Breast epithelium (tissue), 4 donors: ENCODE measurements at regions not wholly inside any gene's neighbourhood (a gene's known extent, or its start where the extent isn't known, plus 50 kb on each side); places are given as distances from the start of the nearest gene placed in this dataset.

Source experiments
- DNase-seq, 2 donors: peaks; one replicate each; pipeline ENCODE4 v3.0.0-alpha.2; 2019; ENCODE audit warnings: low spot score in 2 of 2
- H3K27ac ChIP-seq, 2 donors: fragments of 200-600 bp; sonication (generic) in 1 of 2; one replicate each; pipeline ENCODE4 v1.5.1; 2016 to 2019; ENCODE audit warnings: mild to moderate bottlenecking in 1 of 2
- H3K27me3 ChIP-seq, 2 donors: fragments of 200-600 bp; sonication (generic) in 1 of 2; one replicate each; pipeline versions ENCODE4 v1.5.1 to v1.6.0; 2017 to 2019; ENCODE audit warnings: control low read depth in 1 of 2, mild to moderate bottlenecking in 1 of 2
- H3K36me3 ChIP-seq: fragments of 200-600 bp; one replicate; pipeline ENCODE4 v1.5.1; 2019
- H3K4me1 ChIP-seq, 2 donors: fragments of 200-600 bp; sonication (generic); one replicate each; pipeline ENCODE4 v1.5.1; 2016 to 2019; ENCODE audit warnings: control low read depth in 1 of 2
- H3K4me3 ChIP-seq, 3 donors: fragments of 200-600 bp; sonication (generic); 1 replicate in 2 of 3; 2 replicates in 1 of 3; pipeline ENCODE4 v1.5.1; 2016 to 2019; ENCODE audit warnings: mild to moderate bottlenecking in 3 of 3, moderate library complexity in 2 of 3
- H3K9me3 ChIP-seq, 2 donors: fragments of 200-600 bp; sonication (generic) in 1 of 2; one replicate each; pipeline ENCODE4 v1.5.1; 2016 to 2019; ENCODE audit warnings: control low read depth in 1 of 2
- CTCF ChIP-seq, 3 donors: fragments of 450-650 bp; IDR thresholded peaks; one replicate each; pipeline ENCODE4 v1.5.1; 2016 to 2017; ENCODE audit warnings: antibody characterized with exemption in 3 of 3, mild to moderate bottlenecking in 3 of 3, moderate library complexity in 3 of 3
- POLR2A ChIP-seq: fragments of 450-650 bp; IDR thresholded peaks from one replicate; pipeline ENCODE4 v1.6.1; 2016; ENCODE audit warnings: antibody characterized with exemption, mild to moderate bottlenecking, moderate library complexity
- POLR2AphosphoS5 ChIP-seq, 3 donors: sonication (generic); formaldehyde crosslinking; IDR thresholded peaks; one replicate each; pipeline ENCODE4 v1.6.1; 2017; ENCODE audit warnings: antibody characterized with exemption in 3 of 3
- intact Hi-C: fragments of 100-400 bp; cut with DNase I; formaldehyde crosslinking; loops from one replicate; pipeline ENCODE4 v1.15.1; 2023; ENCODE audit warnings: low total_unique reads

GRCh38 chr14:55927028-55927427, 191.2 kb upstream of the PELI2 start:
- H3K4me1 ChIP-seq = no peaks in the 10 kb centered on the region
- H3K36me3 ChIP-seq = no peaks in the 10 kb centered on the region
- DNase-seq = no peak
- H3K4me3 ChIP-seq = no peak overlapping the region
- no peaks in the 10 kb centered on the region for H3K9me3 ChIP-seq
- intact Hi-C loops = loop anchor here (2.0 kb wide), 1 partner anchor 56 kb away; no protein-coding TSS in a partner anchor
- no peaks in the 10 kb centered on the region for H3K27me3 ChIP-seq
- no peak overlapping the region for H3K27ac ChIP-seq
- TF ChIP-seq POLR2AphosphoS5 (IDR thresholded peaks at IDR 0.05) = no peak
- no peak for TF ChIP-seq CTCF (IDR thresholded peaks at IDR 0.05)
- no peak for TF ChIP-seq POLR2A

GRCh38 chr14:55928276-55928675, 189.9 kb upstream of the PELI2 start:
- Histone ChIP-seq H3K27me3 (no peaks in the 10 kb centered on the region), H3K36me3 (no peaks in the 10 kb centered on the region), H3K9me3 (no peaks in the 10 kb centered on the region), H3K4me3 (no peak overlapping the region), H3K27ac (no peak overlapping the region), H3K4me1 (no peaks in the 10 kb centered on the region)
- intact Hi-C loops = no loop called here
- TF ChIP-seq CTCF (IDR thresholded peaks at IDR 0.05) (no peak), POLR2AphosphoS5 (IDR thresholded peaks at IDR 0.05) (no peak), POLR2A (no peak)
- no peak for DNase-seq

DNA sequence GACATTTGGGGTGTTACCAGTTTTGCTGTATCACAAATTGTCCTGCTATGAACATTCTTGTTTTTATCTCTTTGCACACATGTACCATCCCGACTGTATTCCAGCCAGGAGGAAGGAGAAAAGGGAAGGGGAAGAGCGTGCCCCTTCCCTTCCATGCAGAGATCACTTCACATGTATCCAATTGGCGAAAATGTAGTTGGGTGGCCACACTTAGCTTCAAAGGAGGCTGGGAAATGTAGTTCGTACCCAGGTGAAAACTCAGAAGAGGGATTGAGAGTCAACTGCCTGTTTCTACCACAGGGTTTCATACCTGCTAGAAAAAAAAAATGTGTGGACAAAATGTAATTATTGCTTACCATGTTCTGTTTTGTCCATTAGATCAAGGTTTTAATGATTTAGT, 189.1 kb upstream of the PELI2 start:
- DNase-seq = no peak
- Histone ChIP-seq H3K9me3 (no peaks in the 10 kb centered on the region), H3K4me3 (no peak overlapping the region), H3K27me3 (no peaks in the 10 kb centered on the region), H3K27ac (no peak overlapping the region), H3K36me3 (no peaks in the 10 kb centered on the region), H3K4me1 (no peaks in the 10 kb centered on the region)
- TF ChIP-seq CTCF (IDR thresholded peaks at IDR 0.05) = no peak
- no peak for TF ChIP-seq POLR2A
- no peak for TF ChIP-seq POLR2AphosphoS5 (IDR thresholded peaks at IDR 0.05)
- intact Hi-C loops = no loop called here

- Histone ChIP-seq H3K4me1 (no peaks in the 10 kb centered on the region), H3K27ac (no peak overlapping the region), H3K36me3 (no peaks in the 10 kb centered on the region), H3K9me3 (no peaks in the 10 kb centered on the region), H3K4me3 (no peak overlapping the region), H3K27me3 (no peaks in the 10 kb centered on the region)
- intact Hi-C loops = no loop called here
- TF ChIP-seq POLR2AphosphoS5 (IDR thresholded peaks at IDR 0.05) (no peak), CTCF (IDR thresholded peaks at IDR 0.05) (no peak), POLR2A (no peak)
- DNase-seq = no peak
Measured at GRCh38 chr14:55930016-55930784, 188.0 kb upstream of the PELI2 start.

GRCh38 chr14:55936691-55937090, 181.5 kb upstream of the PELI2 start:
- Histone ChIP-seq H3K27me3 (no peaks in the 10 kb centered on the region), H3K4me1 (no peaks in the 10 kb centered on the region), H3K4me3 (no peak overlapping the region), H3K9me3 (no peaks in the 10 kb centered on the region), H3K36me3 (no peaks in the 10 kb centered on the region), H3K27ac (no peak overlapping the region)
- no peak for TF ChIP-seq CTCF (IDR thresholded peaks at IDR 0.05)
- TF ChIP-seq POLR2A = no peak
- TF ChIP-seq POLR2AphosphoS5 (IDR thresholded peaks at IDR 0.05) = no peak
- intact Hi-C loops = no loop called here
- DNase-seq = no peak
